ENCODE measurements at regions not wholly inside any gene's neighbourhood (a gene's known extent, or its start where the extent isn't known, plus 50 kb on each side); places are given as distances from the start of the nearest gene placed in this dataset.
"Not testable (repeated sequence)": the region's sequence is repeated elsewhere in the genome, so short reads cannot be mapped to it uniquely, and the experiment has no call there.

GRCh38 chrX:68982476-68982875, 153.7 kb downstream of the EFNB1 start:
- H3K9me3 Mint-ChIP-seq: peaks cover 7% of the 10 kb centered on the region
- peaks cover 17% of the 10 kb centered on the region for H3K4me1 Mint-ChIP-seq (ENCODE audit: low read depth)
- H3K4me3 Mint-ChIP-seq: no peak overlapping the region
- intact Hi-C loops (cut with micrococcal nuclease): no loop called here
- H3K27me3 Mint-ChIP-seq: no peaks in the 10 kb centered on the region
- H3K36me3 Mint-ChIP-seq (ENCODE audit: low read depth): no peaks in the 10 kb centered on the region
- no peak overlapping the region for H3K27ac Mint-ChIP-seq

- peaks cover 12% of the 10 kb centered on the region for H3K9me3 Mint-ChIP-seq
- H3K27me3 Mint-ChIP-seq: peaks cover 2% of the 10 kb centered on the region
- H3K27ac Mint-ChIP-seq: no peak overlapping the region
- H3K4me3 Mint-ChIP-seq: no peak overlapping the region
- no peaks in the 10 kb centered on the region for H3K36me3 Mint-ChIP-seq (ENCODE audit: low read depth)
- H3K4me1 Mint-ChIP-seq (ENCODE audit: low read depth): peaks cover 17% of the 10 kb centered on the region
- intact Hi-C loops (cut with micrococcal nuclease): no loop called here
These were observed 152.2 kb downstream of the EFNB1 start for GRCh38 chrX:68980906-68981616.

DNA sequence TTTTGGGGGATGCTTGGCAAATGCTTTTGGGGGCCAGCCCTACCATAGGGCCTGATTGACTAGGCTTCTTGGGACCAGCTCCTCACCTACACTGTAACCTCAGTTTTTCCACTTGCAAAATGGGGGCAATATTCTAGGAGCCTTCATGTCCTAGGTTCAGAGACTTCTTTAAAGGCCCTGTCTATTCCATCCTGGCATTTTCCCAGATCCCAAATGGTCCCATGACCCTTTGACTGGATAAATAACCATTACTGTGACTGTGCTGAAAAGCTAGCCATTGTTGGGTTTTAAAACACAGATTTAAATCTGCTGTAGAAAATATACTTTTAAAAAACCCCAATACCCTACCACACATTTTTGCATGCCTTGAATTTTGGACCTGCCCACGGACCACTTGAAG, 149.8 kb downstream of the EFNB1 start:
- intact Hi-C loops (cut with micrococcal nuclease): no loop called here
- no peaks in the 10 kb centered on the region for H3K36me3 Mint-ChIP-seq (ENCODE audit: low read depth)
- peaks cover 19% of the 10 kb centered on the region for H3K9me3 Mint-ChIP-seq
- H3K4me1 Mint-ChIP-seq (ENCODE audit: low read depth): peaks cover 17% of the 10 kb centered on the region
- H3K4me3 Mint-ChIP-seq: no peak overlapping the region
- H3K27ac Mint-ChIP-seq: no peak overlapping the region
- peaks cover 2% of the 10 kb centered on the region for H3K27me3 Mint-ChIP-seq

- H3K36me3 Mint-ChIP-seq (ENCODE audit: low read depth): no peaks in the 10 kb centered on the region
- intact Hi-C loops (cut with micrococcal nuclease): no loop called here
- no peak overlapping the region for H3K27ac Mint-ChIP-seq
- H3K4me1 Mint-ChIP-seq (ENCODE audit: low read depth): peaks cover 16% of the 10 kb centered on the region
- peaks cover 19% of the 10 kb centered on the region for H3K9me3 Mint-ChIP-seq
- peaks cover 2% of the 10 kb centered on the region for H3K27me3 Mint-ChIP-seq
- no peak overlapping the region for H3K4me3 Mint-ChIP-seq
These were observed 149.4 kb downstream of the EFNB1 start for GRCh38 chrX:68978255-68978654.

DNA sequence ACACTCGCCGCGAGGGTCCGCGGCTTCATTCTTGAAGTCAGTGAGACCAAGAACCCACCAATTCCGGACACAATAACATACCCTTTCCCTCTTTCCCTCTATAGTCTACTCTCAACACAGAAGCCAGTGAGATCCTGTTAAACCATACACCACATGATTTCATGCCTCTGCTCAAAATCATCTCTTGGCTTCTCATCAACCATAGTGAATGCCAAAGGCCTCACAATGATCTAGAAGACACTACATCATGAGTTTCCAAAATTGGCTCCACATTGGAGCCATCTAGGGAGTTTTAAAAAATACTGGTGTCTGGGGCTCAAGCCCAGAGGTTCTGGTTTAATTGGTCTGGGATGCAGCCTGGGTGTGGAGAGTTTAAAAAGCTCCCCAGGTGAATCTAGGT, 124.5 kb downstream of the EFNB1 start:
- Mint-ChIP-seq H3K4me3 (no peak overlapping the region), H3K36me3 (ENCODE audit: low read depth) (no peaks in the 10 kb centered on the region), H3K9me3 (peaks cover 8% of the 10 kb centered on the region), H3K27ac (no peak overlapping the region), H3K27me3 (peaks cover 8% of the 10 kb centered on the region), H3K4me1 (ENCODE audit: low read depth) (peaks cover 4% of the 10 kb centered on the region)
- intact Hi-C loops (cut with micrococcal nuclease): no loop called here

DNA sequence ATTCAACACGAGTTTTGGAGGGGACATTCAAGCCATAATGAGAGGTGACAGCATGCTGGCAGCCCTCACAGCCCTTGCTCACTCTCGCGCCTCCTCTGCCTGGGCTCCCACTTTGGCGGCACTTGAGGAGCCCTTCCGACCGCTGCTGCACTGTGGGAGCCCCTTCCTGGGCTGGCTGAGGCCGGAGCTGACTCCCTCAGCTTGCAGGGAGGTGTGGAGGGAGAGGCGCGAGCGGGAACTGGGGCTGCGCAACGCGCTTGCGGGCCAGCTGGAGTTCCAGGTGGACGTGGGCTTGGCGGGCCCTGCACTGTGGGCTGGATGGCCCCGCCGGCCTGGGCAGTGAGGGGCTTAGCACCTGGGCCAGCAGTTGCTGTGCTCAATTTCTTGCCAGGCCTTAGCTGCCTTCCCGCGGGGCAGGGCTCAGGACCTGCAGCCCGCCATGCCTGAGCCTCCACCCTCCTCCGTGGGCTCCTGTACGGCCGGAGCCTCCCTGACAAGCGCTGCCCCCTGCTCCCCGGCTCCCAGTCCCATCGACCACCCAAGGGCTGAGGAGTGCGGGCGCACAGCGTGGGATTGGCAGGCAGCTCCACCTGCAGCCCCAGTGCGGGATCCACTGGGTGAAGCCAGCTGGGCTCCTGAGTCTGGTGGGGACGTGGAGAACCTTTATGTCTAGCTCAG, 123.3 kb downstream of the EFNB1 start:
- not testable (repeated sequence) for H3K27me3 Mint-ChIP-seq, H3K9me3 Mint-ChIP-seq

GRCh38 chrX:68950937-68951336, 122.1 kb downstream of the EFNB1 start:
- Mint-ChIP-seq H3K9me3 (peaks cover 7% of the 10 kb centered on the region), H3K36me3 (ENCODE audit: low read depth) (no peaks in the 10 kb centered on the region), H3K27ac (no peak overlapping the region), H3K4me1 (ENCODE audit: low read depth) (peaks cover 4% of the 10 kb centered on the region), H3K27me3 (peaks cover 8% of the 10 kb centered on the region), H3K4me3 (no peak overlapping the region)
- intact Hi-C loops (cut with micrococcal nuclease): no loop called here

More for the DNA sequence above, 123.3 kb downstream of the EFNB1 start:
- H3K4me3 Mint-ChIP-seq; H3K4me1 Mint-ChIP-seq (ENCODE audit: low read depth); H3K36me3 Mint-ChIP-seq (ENCODE audit: low read depth); H3K27ac Mint-ChIP-seq; intact Hi-C loops (cut with micrococcal nuclease): not testable (repeated sequence)

DNA sequence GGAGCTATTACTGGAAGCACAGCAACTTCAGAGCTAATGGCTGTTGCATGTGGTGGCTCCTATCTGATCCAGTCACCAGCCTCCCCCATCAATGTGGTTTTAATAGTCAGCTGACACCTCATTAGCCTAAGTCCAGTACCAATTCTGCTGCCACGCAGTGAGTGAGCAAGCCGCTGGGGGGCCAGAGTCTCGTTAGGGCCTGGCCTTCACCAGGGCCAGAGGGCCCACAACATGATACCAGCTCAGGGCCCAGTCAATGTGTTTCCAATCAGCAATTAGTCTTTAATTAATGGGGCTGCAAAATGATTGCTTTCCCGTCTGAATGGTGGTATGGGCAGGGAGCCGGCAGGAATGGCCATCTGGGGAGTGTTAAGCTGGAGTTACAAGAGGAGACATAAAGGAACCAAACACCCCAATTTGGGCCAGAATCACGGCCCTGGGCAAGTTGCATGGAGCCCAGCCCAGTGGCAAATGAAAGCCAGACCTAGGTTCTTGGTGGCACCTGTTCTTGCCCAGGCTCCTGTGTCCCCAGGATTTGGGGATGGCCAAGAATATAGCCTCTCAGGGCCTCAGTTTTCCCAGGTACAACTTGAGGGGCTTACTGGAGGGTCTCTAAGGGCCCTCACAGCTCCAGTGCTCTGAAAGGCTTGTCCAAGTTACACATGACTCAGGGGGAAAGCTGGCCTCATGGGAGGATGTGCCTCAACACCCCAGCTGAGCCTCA, 119.2 kb downstream of the EFNB1 start:
- Mint-ChIP-seq H3K36me3 (ENCODE audit: low read depth) (no peaks in the 10 kb centered on the region), H3K4me3 (no peak overlapping the region), H3K9me3 (no peaks in the 10 kb centered on the region), H3K4me1 (ENCODE audit: low read depth) (peaks cover 3% of the 10 kb centered on the region), H3K27me3 (peaks cover 3% of the 10 kb centered on the region), H3K27ac (no peak overlapping the region)
- intact Hi-C loops (cut with micrococcal nuclease): no loop called here

- H3K4me1 Mint-ChIP-seq (ENCODE audit: low read depth): no peaks in the 10 kb centered on the region
- no peaks in the 10 kb centered on the region for H3K27me3 Mint-ChIP-seq
- H3K9me3 Mint-ChIP-seq: no peaks in the 10 kb centered on the region
- no peak overlapping the region for H3K27ac Mint-ChIP-seq
- H3K36me3 Mint-ChIP-seq (ENCODE audit: low read depth): no peaks in the 10 kb centered on the region
- no peak overlapping the region for H3K4me3 Mint-ChIP-seq
- intact Hi-C loops (cut with micrococcal nuclease): no loop called here
These were observed 116.9 kb downstream of the EFNB1 start for GRCh38 chrX:68945603-68946228.

DNA sequence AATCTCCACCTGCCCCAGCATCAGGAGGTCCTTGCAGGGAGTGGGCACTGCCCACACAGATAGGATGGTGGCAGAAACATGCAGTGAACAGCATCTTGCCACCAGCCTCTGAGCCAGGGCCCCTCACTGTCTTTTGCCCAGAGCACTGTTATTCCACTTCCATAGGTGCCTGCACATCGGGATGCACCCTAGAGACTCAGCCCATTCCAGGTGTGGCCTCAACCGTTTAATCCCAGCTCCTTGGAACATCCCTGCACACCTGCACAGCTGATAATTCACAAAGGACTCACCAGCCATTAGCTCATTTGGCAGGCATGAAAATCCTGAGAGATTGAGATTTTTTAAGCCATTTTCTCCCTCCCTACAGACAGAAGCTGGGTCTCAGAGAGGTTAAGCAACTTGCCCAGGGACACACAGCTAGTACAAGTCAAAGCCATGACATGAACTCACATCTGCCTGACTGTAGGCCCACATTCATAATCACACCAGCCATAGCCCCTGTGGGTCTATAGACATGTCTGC, 116.3 kb downstream of the EFNB1 start:
- Mint-ChIP-seq H3K27ac (no peak overlapping the region), H3K9me3 (no peaks in the 10 kb centered on the region), H3K4me1 (ENCODE audit: low read depth) (no peaks in the 10 kb centered on the region), H3K4me3 (no peak overlapping the region), H3K36me3 (ENCODE audit: low read depth) (no peaks in the 10 kb centered on the region), H3K27me3 (no peaks in the 10 kb centered on the region)
- intact Hi-C loops (cut with micrococcal nuclease): no loop called here

DNA sequence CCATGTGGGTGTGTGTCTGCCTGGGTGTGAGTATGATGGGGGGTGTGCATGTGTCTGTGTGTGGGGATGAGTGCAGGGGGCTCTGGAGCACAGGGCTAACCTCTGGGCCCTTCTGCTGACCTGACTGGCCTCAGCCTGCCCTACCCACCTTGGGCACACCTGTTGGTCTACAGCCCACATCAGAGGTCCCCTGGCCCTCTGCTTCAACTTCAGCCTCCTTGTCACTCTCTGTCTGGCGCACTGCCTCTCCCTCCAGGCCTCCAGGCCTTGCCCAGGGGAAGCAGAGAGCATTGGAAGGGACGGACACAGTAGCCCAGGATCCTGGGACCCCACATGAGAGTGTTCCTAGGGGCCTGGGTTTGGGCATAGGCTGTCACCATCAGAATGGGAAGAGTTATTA, 115.4 kb downstream of the EFNB1 start:
- intact Hi-C loops (cut with micrococcal nuclease): no loop called here
- no peaks in the 10 kb centered on the region for H3K4me1 Mint-ChIP-seq (ENCODE audit: low read depth)
- no peaks in the 10 kb centered on the region for H3K9me3 Mint-ChIP-seq
- no peaks in the 10 kb centered on the region for H3K27me3 Mint-ChIP-seq
- no peak overlapping the region for H3K4me3 Mint-ChIP-seq
- H3K36me3 Mint-ChIP-seq (ENCODE audit: low read depth): no peaks in the 10 kb centered on the region
- no peak overlapping the region for H3K27ac Mint-ChIP-seq

GRCh38 chrX:68942840-68943239, 114.0 kb downstream of the EFNB1 start:
- H3K9me3 Mint-ChIP-seq: no peaks in the 10 kb centered on the region
- H3K4me1 Mint-ChIP-seq (ENCODE audit: low read depth): no peaks in the 10 kb centered on the region
- intact Hi-C loops (cut with micrococcal nuclease): no loop called here
- H3K27me3 Mint-ChIP-seq: no peaks in the 10 kb centered on the region
- H3K27ac Mint-ChIP-seq: no peak overlapping the region
- no peaks in the 10 kb centered on the region for H3K36me3 Mint-ChIP-seq (ENCODE audit: low read depth)
- H3K4me3 Mint-ChIP-seq: no peak overlapping the region

DNA sequence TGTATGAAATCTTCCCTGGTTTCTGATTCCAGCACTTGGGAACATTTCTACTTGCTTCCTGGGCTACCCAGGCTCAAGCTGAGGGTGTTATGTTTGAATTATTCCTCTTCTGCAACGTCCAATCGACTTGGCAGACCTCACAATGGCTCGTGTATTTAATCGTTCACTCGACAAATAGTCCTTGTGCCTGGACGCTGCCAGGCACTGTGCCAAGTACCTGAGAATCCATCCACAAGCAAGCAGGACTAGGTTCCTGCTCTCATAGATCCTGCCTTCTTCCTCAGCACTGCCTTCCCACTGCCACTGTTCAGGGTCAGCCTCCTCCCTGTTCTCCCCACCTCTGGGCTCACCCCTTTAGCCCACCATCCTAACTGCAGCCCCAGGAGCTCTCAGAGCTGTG, 113.3 kb downstream of the EFNB1 start:
- no peak overlapping the region for H3K4me3 Mint-ChIP-seq
- H3K27ac Mint-ChIP-seq: no peak overlapping the region
- no peaks in the 10 kb centered on the region for H3K4me1 Mint-ChIP-seq (ENCODE audit: low read depth)
- no peaks in the 10 kb centered on the region for H3K27me3 Mint-ChIP-seq
- H3K36me3 Mint-ChIP-seq (ENCODE audit: low read depth): no peaks in the 10 kb centered on the region
- intact Hi-C loops (cut with micrococcal nuclease): no loop called here
- H3K9me3 Mint-ChIP-seq: no peaks in the 10 kb centered on the region
